ENCODE measurements at regions not wholly inside any gene's neighbourhood (a gene's known extent, or its start where the extent isn't known, plus 50 kb on each side); places are given as distances from the start of the nearest gene placed in this dataset.
"Not testable (repeated sequence)": the region's sequence is repeated elsewhere in the genome, so short reads cannot be mapped to it uniquely, and the experiment has no call there.

DNA sequence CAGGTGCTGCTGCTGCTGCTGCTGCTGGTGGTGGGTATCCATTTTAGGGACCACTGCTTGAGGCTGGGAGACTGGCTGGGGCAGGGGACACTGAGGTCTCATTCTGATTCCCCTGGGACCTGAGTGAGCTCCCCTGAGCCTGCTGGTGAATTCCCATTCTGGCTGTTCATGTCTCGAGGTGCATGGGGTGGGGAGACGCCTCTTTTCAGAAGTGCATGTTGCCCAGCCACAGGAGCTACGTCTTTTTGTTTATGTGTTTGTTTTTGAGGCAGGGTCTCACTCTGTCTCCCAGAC lies 133.4 kb downstream of the RHOU start:
- DNase-seq (ENCODE audit: low read depth in 2 of 2): no peak

DNA sequence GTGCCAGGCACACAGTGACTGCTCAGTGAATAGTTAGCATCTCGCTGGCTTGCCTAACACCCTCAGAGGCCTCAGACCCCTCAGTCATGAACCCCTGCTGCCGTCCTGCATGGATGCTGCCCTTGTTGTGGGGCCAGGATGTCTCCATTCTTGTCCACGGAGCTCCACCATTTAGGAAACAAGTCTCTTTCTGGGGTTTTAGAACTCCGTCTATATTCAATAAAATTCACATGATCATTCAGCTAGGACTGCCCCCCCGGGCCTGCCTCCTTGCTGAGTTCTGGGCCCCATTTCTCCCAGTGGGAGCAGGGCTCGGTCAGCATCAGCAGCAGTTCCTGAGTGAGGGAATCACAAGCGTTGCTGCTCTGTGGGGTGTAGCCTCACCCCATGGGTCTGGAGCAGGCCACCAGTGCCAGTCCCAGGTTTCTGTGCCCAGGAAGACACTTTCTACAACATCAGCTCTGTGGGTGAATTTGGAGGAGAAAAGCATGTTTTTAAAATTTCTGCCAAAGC lies 134.1 kb downstream of the RHOU start:
- DNase-seq (ENCODE audit: low read depth in 2 of 2): no peak

DNA sequence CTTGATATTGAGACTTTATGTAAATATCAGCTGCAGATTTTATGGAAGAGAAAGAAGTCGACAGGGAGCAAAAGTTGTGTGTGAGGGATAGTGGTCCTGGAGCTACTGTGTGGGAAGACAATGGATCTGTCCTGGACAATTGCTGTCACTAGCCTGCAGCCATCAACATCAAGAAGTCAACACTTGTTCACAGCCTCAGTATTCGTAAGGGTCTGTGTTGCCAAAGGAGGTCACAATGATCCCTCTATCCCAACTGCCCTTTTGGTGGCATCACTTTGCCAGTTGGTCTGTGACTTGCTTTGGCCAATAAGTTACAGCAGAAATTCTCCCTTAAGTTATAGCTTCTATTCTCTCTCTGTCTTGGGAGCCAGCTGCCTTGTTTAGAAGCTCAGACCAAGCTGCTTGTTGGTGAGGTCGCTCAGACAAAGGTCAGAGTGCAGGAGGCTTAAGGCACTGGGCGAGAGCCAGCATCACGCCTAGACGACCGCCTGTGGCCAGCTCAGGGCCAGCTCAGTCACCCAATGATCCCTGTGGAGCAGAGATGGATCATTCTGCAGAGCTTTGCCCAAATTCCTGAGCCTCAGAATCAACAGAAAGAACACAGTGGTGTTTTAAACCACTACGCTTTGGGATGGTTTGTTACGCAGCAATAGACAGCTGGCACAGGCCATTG lies 134.9 kb downstream of the RHOU start:
- no peak for DNase-seq (ENCODE audit: low read depth in 2 of 2)

DNA sequence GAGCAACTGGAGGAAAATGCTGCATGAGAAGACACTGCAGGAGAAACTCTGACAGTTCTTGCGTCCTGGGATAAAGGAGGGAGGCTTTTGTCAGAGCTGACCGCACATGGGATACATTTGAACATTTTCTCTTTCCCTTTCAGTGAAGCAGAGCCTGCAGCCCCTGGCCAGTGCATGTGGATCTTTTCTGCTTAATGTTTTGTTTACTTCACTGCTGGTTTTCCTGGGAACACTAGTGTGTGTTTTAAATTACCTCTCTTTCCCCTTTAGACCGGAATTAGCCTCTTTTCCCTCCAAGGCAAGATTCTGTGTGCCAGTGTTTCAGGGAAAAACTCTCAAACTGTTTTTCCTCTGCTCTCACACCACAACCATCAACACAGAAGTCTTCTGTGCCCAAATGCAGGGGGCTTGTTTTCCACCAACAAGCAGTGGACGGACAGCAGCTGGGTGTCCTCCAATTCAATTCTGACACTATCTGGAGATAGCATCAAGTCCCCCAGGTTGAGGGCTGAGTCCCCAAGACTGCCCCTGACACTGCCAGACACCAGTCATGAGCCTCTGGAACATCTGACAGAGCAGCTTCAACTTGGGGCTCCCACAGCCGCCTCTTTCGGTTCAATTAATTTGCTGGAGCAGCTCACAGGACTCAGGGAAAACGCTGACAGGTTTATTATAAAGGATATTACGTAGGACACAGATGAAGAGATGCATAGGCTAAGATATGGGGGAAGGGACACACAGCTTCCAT lies 136.2 kb downstream of the RHOU start:
- no peak for DNase-seq (ENCODE audit: low read depth in 2 of 2)

DNA sequence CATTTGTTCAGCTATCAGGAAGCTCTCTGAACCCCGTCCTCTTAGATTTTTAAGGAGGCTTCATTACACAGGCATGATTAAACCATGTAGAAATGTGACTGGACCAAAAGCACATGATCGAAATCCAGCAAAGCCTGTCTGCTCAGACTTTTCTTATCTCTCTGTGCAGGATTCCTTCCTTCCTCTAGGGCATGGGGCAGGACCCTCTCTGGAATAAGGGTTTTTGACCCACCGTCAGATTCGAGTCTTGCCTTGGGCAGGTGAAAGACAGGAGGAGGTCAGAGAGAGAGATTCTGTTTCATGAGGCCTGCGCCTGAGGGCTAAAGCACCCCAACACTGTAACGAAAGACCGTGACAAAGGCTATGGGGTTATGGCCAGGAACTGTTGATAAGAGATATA lies 136.8 kb downstream of the RHOU start:
- DNase-seq (ENCODE audit: low read depth in 2 of 2): no peak

DNA sequence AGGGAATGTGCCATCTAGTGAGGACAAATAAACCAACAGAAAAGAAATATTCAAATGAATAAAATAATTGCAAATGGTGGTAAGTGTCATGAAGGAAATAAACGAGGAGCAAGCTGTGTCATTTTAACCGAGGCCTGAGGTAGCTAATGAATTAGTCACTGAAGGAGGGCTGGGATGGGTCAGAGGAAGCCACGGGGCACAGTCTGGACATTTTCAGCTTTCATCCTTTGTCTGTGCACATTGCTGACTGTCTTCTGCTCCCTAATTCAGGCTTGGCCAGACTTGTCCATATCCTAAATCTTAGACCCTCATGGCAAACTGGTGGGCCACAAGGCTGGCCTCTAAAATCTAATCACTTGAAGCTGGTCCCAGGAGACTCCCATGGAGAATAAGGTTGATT lies 138.4 kb downstream of the RHOU start:
- DNase-seq (ENCODE audit: low read depth in 2 of 2): no peak

DNA sequence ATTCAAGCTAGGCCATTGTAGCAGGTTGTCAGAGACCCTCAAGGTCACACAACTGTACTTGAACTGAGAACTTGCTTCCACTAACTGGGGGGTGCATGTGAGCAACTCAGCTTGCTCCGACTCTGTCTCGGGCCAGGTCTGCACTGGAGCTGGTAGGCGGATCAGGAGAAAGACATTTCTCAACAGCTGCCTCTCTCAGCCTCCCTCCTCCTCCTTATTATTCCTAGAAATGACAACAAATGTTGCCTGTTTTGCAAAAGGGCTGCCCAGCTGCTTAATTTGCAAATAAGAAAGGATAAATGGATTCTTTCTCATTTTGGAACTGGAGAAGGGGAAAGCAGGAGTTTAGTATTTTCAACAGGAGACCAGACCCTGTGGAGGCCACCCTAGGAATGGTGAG lies 140.5 kb downstream of the RHOU start:
- no peak for DNase-seq (ENCODE audit: low read depth in 2 of 2)

DNA sequence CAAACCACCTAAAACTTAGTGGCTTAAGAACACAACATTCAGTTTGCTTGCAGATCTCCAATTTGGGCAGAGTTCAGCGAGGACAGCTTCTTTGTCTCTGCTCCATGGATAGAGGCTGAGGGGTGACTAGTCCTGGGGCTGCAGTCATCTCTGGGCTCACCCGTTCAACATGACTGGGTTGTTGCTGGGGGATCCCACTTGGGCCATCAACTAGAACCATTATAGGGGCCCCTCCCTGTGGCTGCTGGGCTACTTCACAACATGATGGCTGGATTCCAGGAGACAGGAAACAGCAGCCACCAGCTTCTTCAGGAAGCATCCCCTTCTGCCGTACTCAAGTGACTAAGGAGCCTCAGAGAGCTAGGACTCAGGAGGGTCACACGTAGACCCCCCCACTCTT lies 140.9 kb downstream of the RHOU start:
- no peak for DNase-seq (ENCODE audit: low read depth in 2 of 2)

DNA sequence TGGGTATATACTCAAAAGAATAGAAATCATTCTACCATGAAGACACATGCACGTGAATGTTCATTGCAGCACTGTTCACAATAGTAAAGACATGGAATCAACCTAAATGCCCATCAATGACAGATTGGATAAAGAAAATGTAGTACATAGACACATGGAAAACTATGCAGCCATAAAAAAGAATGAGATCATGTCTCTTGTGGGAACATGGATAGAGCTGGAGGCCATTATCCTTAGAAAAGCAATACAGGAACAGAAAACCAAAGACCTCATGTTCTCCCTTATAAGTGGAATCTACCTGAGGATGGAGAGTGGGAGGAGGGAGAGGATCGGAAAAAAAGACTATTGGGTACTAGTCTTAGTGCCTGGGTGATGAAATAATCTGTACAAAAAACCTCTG lies 143.9 kb downstream of the RHOU start:
- DNase-seq (ENCODE audit: low read depth in 2 of 2): no peak

DNA sequence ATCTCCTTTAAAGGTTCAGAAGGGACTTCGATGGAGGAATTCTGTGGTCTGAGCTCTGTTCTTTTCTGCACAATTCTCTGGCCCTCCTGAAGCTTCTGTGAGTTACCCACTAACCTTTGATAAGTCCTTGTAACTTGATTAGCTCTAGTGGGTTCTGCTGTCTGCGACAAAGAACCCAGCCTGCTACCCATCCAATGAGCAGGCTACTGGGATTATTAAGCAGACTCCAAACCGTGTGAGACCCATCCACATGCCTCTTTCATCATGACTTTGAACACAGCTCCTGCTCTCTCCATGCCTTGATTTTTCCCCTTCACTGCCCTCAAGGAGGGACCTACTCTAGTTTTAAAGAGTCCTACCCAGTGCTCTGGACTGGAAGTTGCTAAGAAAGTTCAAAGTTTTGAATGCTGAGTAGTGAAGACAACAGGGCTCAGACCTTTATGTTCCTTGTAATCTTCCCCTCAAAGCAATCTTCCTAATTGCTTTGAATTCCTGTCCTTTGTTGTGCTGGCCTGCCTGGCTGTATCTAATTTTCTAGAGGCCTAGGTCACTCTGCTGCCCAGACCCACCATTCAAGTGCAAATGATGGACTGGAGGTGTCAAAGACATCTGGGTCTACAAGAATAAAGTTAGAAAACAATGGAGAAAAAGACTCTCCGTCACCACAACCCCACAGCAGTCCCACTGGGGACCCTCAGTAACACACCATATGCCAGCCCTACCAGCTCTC lies 146.9 kb downstream of the RHOU start:
- no peak for DNase-seq (ENCODE audit: low read depth in 2 of 2)

DNA sequence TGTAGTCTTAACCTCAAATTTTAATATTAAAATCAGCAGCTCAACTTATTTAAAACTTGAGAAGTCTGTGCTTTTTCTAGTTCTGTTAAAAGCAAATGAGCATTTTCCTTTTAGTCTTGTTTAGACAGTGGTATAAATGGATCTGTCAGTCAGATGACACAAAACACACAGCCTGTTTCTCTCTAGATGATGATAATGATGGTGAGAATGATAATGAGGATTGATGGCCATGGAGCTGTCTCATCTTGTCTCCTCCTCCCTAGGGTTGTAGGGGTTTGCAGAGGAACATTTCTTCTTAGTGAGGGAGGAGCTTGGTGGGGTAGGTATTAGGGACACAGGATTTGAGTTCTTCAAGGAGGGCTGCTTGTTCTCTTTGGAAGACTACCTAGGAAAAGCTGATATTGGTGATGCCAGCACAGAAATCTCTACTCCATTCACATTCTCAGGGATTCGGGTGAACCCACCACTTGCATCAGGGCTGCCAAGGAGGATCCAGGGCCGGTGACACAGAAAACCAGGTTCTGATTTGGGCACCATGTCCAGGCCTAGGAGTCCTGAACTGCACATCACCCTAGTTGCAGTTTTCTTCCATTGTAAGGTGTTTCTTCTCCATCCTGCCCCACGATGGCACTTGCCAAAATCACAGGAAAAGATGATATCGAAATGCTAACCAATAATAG lies 147.6 kb downstream of the RHOU start:
- no peak for DNase-seq (ENCODE audit: low read depth in 2 of 2)

DNA sequence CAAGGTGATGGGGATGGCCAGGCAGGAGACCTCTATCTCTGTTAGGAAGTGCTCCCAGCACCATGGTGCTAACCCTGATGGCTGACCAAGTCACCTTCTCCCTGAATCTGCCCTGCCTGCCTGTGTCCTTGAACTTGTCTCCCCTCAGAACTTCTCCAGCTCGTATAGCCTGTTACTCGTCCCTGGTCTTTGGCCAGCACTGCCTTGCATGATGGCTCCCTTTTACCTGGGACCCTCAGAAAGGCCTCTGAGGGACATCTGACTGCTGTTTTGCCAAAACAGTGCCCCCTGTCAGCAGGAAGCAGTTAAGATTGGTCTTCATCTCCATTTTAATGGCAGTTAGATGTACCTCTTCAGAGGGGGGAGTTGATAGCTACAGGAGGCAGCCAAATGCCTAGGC lies 148.3 kb downstream of the RHOU start:
- DNase-seq (ENCODE audit: low read depth in 2 of 2): no peak

DNA sequence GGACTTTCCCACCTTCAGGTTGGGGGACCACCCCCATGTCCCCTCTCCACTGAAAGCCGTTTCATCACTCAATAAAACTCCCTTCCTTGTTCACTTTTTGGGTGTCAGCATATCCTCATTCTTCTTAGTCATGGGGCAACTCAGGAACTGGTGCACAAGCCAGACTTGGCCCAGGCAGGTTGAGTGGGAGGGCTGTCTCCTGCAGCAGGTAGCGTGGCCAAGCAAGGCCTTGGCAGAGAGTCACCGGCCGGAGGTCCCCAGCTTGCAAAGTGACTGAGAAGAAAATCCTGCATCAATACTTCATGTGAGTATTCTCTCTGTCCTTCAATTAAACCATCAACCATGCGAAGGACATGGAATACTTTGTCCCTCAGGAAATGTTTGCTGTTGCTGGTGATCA lies 148.9 kb downstream of the RHOU start:
- no peak for DNase-seq (ENCODE audit: low read depth in 2 of 2)

DNA sequence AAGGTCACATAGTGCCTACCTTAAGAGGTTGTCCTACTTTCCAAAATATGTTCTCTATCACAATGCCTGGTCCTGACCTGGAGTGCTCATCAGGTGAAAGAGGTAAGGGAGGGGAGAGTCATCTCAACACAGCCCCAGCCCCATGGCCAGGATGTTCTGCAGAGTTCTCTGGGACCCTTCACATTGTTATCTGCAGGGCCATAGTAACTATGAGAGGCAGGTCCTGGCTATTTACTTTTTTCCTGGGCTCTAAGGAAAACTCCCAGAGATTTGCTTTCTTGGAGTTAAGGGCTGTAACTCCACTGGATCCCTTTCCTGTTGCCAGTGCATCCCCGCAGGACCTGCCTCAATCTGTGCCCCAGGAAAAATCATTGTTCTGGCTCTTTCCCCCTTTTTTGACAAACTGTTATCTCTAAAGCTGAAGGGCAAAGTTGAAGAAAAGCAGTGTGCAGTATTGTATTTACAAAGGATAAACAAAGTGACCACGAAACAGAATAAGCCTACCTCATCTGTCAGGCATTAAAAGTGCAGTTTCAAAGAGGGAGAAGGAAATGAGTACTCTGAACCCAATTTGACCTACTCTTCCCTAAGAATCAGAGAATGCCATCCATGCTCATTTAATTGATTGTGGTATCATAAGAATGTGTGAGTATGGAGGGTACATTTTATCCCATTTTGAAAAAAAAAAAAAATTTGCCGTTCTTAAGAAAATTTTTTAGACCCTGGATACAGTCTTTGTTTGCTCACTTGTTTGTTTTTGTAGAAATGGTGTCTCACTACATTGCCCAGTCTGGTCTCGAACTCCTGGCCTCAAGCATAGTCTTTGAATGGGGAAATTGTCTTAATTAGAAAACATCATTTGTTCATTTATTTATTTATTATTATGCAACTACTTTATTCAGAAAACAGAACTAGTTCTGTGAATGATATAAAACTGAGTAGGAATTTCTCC lies 149.6 kb downstream of the RHOU start:
- DNase-seq (ENCODE audit: low read depth in 2 of 2): no peak

DNA sequence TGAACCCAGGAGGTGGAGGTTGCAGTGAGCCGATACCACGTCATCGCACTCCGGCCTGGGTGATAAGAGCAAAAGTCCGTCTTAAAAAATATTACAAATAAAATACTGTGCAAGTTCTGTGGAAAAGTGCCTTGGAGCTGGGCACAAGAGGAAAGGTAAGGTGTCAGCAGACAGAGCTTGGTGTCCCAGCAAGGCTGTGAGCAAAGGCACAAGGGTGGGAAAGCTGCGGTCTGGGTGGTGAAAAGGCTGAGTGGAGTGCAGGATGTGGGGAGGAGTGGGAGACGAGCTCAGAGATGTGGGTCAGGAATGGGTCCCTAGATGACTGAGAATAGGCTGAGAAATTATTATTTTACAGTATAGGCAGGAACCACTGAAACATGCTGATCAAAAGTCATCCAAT lies 150.6 kb downstream of the RHOU start:
- DNase-seq (ENCODE audit: low read depth in 2 of 2): no peak

DNA sequence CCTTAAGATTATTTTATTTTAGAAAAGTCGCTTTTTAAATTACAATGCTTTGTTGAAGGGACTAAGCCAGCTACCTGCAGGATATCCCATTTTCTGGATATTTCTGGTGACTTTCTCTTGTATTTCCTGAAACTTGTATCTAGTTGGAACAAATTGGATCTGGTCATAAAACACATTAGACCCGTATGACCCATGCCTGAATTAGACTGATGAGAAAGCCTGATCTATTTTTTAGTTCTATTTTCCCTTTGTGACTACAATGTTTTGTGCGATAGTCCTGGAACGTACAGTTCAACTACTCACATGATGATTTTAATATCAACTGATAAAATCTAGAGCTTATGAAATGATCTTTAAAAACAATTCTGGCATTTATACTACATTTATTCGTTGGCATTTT lies 151.8 kb downstream of the RHOU start:
- no peak for DNase-seq (ENCODE audit: low read depth in 2 of 2)

DNA sequence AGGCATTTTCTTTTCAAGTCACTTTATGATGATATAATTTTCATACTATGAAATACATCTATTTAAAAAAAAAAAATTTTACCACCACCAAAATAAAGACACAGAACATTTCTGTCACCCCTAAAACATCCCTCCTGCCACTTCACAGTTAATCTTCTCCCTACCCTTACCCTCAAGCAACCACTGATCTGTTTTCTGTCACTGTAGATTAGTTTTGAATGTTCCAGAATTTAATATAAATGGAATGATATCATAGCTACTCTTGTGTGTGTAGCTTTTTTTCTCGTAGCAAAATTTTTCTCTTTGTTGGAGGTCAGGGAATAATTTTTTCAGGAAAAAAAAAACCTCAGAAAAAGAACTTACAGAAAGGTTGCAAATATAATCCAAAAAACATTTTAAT lies 152.7 kb downstream of the RHOU start:
- DNase-seq (ENCODE audit: low read depth in 2 of 2): no peak

DNA sequence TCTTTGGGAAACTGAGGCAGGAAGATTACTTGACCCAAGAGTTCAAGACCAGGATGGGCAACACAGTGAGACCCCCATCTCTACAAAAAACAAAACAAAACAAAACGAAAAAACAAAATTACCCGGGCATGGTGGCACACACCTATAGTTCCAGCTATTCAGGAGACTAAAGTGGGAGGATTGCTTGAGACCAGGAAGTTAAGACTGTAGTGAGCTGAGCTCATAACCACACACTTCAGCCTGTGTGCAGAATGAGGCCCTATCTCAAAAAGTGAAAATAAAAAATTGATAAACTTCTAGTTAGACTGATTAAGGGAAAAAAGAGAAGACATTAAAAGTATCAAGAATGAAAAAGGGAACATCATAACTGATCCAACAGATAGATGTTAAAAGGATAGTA lies 154.0 kb downstream of the RHOU start:
- DNase-seq (ENCODE audit: low read depth in 2 of 2): no peak

DNA sequence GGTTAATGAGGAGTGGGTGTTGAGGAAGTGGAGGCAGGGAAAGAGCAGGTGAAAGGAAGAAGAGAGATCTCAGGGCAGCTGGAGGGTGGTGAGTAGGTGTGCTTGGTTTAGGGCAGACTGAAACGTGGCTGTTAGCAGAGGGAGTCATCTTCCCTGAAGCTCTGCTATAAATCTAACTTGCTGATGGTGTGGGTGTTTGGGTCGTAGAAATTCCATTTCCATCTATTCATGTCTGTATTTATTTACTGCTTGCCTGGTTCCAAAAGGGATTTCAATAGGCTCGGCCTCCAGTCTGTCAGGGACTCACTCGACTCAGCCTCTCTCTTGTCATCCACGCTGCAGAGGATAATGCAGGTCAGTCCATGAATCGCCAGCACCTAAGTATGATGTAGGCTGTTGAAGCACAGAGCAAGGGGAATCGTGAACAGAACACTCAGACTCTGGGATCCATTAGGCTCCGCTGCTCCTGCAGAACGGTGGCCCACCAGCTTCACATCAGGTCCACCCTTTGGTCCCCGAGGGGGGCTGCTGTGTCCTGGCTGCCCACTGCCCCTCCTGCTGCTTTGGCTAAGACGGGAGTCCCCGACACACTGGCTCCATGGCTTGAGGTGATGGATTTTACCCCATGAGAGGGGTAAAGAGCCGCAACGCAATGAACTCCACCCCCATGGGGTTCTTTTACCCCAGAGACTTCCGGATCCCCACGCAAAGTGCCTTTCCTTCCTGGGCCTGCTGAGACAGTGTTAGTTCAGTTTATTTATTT lies 156.2 kb downstream of the RHOU start:
- no peak for DNase-seq (ENCODE audit: low read depth in 2 of 2)

DNA sequence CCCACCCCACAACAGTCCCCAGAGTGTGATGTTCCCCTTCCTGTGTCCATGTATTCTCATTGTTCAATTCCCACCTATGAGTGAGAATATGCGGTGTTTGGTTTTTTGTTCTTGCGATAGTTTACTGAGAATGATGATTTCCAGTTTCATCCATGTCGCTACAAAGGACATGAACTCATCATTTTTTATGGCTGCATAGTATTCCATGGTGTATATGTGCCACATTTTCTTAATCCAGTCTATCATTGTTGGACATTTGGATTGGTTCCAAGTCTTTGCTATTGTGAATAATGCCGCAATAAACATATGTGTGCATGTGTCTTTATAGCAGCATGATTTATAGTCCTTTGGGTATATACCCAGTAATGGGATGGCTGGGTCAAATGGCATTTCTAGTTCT lies 156.9 kb downstream of the RHOU start:
- not testable (repeated sequence) for DNase-seq (ENCODE audit: low read depth in 2 of 2)

All from stimulated activated CD4-positive, alpha-beta T cell treated with anti-CD3 and anti-CD28 coated beads, Interleukin-1b, Interleukin-23, amount 100 ng/mL, for 1 hour (primary cell).